Caco-2 (cell line): ENCODE measurements at regions not wholly inside any gene's neighbourhood (a gene's known extent, or its start where the extent isn't known, plus 50 kb on each side); places are given as distances from the start of the nearest gene placed in this dataset.

Source experiments
- BruUV-seq: library from RNA; stranded (reverse); fragments of 400-500 nt; replicated peaks from 2 replicates; lab custom pipeline; 2021; lab: Mats Ljungman, UMichigan
- CTCF ChIA-PET: fragments of 300-600 bp; sonication (Branson Sonifier 250); formaldehyde crosslinking; loops from one replicate; lab custom pipeline; 2022; ENCODE audit warnings: antibody characterized with exemption; lab: Charles Lee
- POLR2A ChIA-PET: fragments of 300-600 bp; sonication (Branson Sonifier 250); formaldehyde crosslinking; loops from one replicate; lab custom pipeline; 2022; ENCODE audit warnings: antibody characterized with exemption; lab: Charles Lee
- DNase-seq, 2 experiments: peaks; one replicate each; pipeline versions ENCODE4 v3.0.0 to v3.0.0-alpha.2; 2020 to 2022
- H3K27me3 ChIP-seq: replicated peaks from 2 replicates; pipeline ENCODE4 v1.6.0; 2011; ENCODE audit warnings: low read length; ENCODE audit not compliant: control insufficient read depth, insufficient read depth
- H3K36me3 ChIP-seq: 2 replicates; pipeline ENCODE4 v1.5.1; 2011; ENCODE audit warnings: low read length; ENCODE audit not compliant: control insufficient read depth, insufficient read depth
- H3K4me1 ChIP-seq: fragments of 250-450 bp; sonication (Bioruptor Pico); 2 replicates; pipeline ENCODE4 v1.5.1; 2020; ENCODE audit warnings: mild to moderate bottlenecking
- H3K4me3 ChIP-seq: 2 replicates; pipeline ENCODE4 v1.5.1; 2011; ENCODE audit warnings: low read depth, mild to moderate bottlenecking, control low read depth, low read length
- H3K9me3 ChIP-seq: fragments of 250-450 bp; sonication (Bioruptor Pico); 2 replicates; pipeline ENCODE4 v1.5.1; 2020; ENCODE audit warnings: mild to moderate bottlenecking, moderate library complexity
- H3K27ac Mint-ChIP-seq: one replicate; pipeline ENCODE4 v1.8.0; 2022; ENCODE audit warnings: mixed read lengths; ENCODE audit not compliant: unreplicated experiment
- H3K27me3 Mint-ChIP-seq: one replicate; pipeline ENCODE4 v1.8.0; 2022; ENCODE audit warnings: mixed read lengths; ENCODE audit not compliant: insufficient read depth, unreplicated experiment
- H3K36me3 Mint-ChIP-seq: one replicate; pipeline ENCODE4 v1.8.0; 2022; ENCODE audit warnings: mild to moderate bottlenecking, mixed read lengths; ENCODE audit not compliant: insufficient read depth, unreplicated experiment
- H3K4me1 Mint-ChIP-seq: one replicate; pipeline ENCODE4 v1.8.0; 2022; ENCODE audit warnings: low read depth, mixed read lengths; ENCODE audit not compliant: unreplicated experiment
- H3K4me3 Mint-ChIP-seq: one replicate; pipeline ENCODE4 v1.8.0; 2022; ENCODE audit warnings: mild to moderate bottlenecking, moderate library complexity, mixed read lengths; ENCODE audit not compliant: unreplicated experiment
- H3K9me3 Mint-ChIP-seq: one replicate; pipeline ENCODE4 v1.8.0; 2022; ENCODE audit warnings: mixed read lengths; ENCODE audit not compliant: unreplicated experiment
- CTCF ChIP-seq, 2 experiments: fragments of 200-600 bp in 1 of 2; IDR thresholded peaks; 1 replicate in 1 of 2; 2 replicates in 1 of 2; pipeline versions ENCODE4 v1.5.1 to v1.8.0; 2011 to 2022; ENCODE audit warnings: antibody characterized with exemption in 1 of 2, control low read depth in 1 of 2, inconsistent platforms in 1 of 2, low read depth in 1 of 2, low read length in 1 of 2, mild to moderate bottlenecking in 1 of 2, moderate library complexity in 1 of 2; ENCODE audit not compliant: insufficient read depth in 1 of 2, severe bottlenecking in 1 of 2, unreplicated experiment in 1 of 2
- intact Hi-C: fragments of 100-400 bp; cut with micrococcal nuclease; formaldehyde crosslinking; loops from one replicate; pipeline ENCODE4 v1.10.0; 2022; ENCODE audit not compliant: unreplicated experiment

- Histone ChIP-seq H3K4me1 (no peaks in the 10 kb centered on the region), H3K4me3 (no peak overlapping the region), H3K27me3 (no peaks in the 10 kb centered on the region), H3K36me3 (no peaks in the 10 kb centered on the region), H3K9me3 (no peaks in the 10 kb centered on the region)
- no peak for TF ChIP-seq CTCF (IDR thresholded peaks at IDR 0.05; ENCODE audit: insufficient read depth in 1 of 2, low read depth in 1 of 2, low read length in 1 of 2, severe bottlenecking in 1 of 2, unreplicated experiment in 1 of 2)
- intact Hi-C loops = no loop called here
- BruUV-seq = no TSS peak
- Mint-ChIP-seq H3K4me3 (no peak overlapping the region), H3K27ac (no peak overlapping the region), H3K27me3 (peaks cover 19% of the 10 kb centered on the region), H3K4me1 (no peaks in the 10 kb centered on the region), H3K9me3 (no peaks in the 10 kb centered on the region), H3K36me3 (no peaks in the 10 kb centered on the region)
- CTCF ChIA-PET = no interaction called here
- DNase-seq = no peak
- POLR2A ChIA-PET = no interaction called here
Observed at GRCh38 chr11:44361813-44362212, 51.9 kb upstream of the ALX4 start.

GRCh38 chr11:44363116-44363515, 53.2 kb upstream of the ALX4 start:
- no peak overlapping the region for H3K4me3 Mint-ChIP-seq
- DNase-seq = no peak
- TF ChIP-seq CTCF (IDR thresholded peaks at IDR 0.05; ENCODE audit: insufficient read depth in 1 of 2, low read depth in 1 of 2, low read length in 1 of 2, severe bottlenecking in 1 of 2, unreplicated experiment in 1 of 2) = no peak
- BruUV-seq = no TSS peak
- no peaks in the 10 kb centered on the region for H3K36me3 Mint-ChIP-seq
- no peaks in the 10 kb centered on the region for H3K9me3 ChIP-seq
- no peaks in the 10 kb centered on the region for H3K27me3 ChIP-seq
- no peak overlapping the region for H3K4me3 ChIP-seq
- H3K4me1 Mint-ChIP-seq = no peaks in the 10 kb centered on the region
- H3K27ac Mint-ChIP-seq = no peak overlapping the region
- POLR2A ChIA-PET = interaction anchor here (0.7 kb wide), 1 partner anchor 41 kb away, joined by 11 read pairs; no protein-coding TSS in a partner anchor
- no peaks in the 10 kb centered on the region for H3K36me3 ChIP-seq
- CTCF ChIA-PET = no interaction called here
- H3K27me3 Mint-ChIP-seq = peaks cover 19% of the 10 kb centered on the region
- no peaks in the 10 kb centered on the region for H3K4me1 ChIP-seq
- intact Hi-C loops = no loop called here
- H3K9me3 Mint-ChIP-seq = no peaks in the 10 kb centered on the region

- no peak for TF ChIP-seq CTCF (IDR thresholded peaks at IDR 0.05; ENCODE audit: insufficient read depth in 1 of 2, low read depth in 1 of 2, low read length in 1 of 2, severe bottlenecking in 1 of 2, unreplicated experiment in 1 of 2)
- no peaks in the 10 kb centered on the region for H3K9me3 Mint-ChIP-seq
- no peaks in the 10 kb centered on the region for H3K27me3 ChIP-seq
Observed at GRCh38 chr11:44364596-44364995, 54.7 kb upstream of the ALX4 start.

More at GRCh38 chr11:44364596-44364995, 54.7 kb upstream of the ALX4 start:
- intact Hi-C loops = no loop called here
- no peaks in the 10 kb centered on the region for H3K4me1 Mint-ChIP-seq
- Histone ChIP-seq H3K4me1 (no peaks in the 10 kb centered on the region), H3K9me3 (no peaks in the 10 kb centered on the region), H3K36me3 (no peaks in the 10 kb centered on the region), H3K4me3 (no peak overlapping the region)
- ChIA-PET CTCF (no interaction called here), POLR2A (no interaction called here)
- no peak for DNase-seq
- no peaks in the 10 kb centered on the region for H3K36me3 Mint-ChIP-seq
- H3K27me3 Mint-ChIP-seq = peaks cover 11% of the 10 kb centered on the region
- BruUV-seq = no TSS peak
- no peak overlapping the region for H3K4me3 Mint-ChIP-seq
- no peak overlapping the region for H3K27ac Mint-ChIP-seq
